HG03460 (cell line): ENCODE measurements at regions not wholly inside any gene's neighbourhood (a gene's known extent, or its start where the extent isn't known, plus 50 kb on each side); places are given as distances from the start of the nearest gene placed in this dataset.
"Not testable (repeated sequence)": the region's sequence is repeated elsewhere in the genome, so short reads cannot be mapped to it uniquely, and the experiment has no call there.

Source experiments
- ATAC-seq: cut with Tn5 transposase; IDR thresholded peaks from one replicate; pipeline ENCODE4 v1.9.1; 2021; ENCODE audit not compliant: unreplicated experiment

DNA sequence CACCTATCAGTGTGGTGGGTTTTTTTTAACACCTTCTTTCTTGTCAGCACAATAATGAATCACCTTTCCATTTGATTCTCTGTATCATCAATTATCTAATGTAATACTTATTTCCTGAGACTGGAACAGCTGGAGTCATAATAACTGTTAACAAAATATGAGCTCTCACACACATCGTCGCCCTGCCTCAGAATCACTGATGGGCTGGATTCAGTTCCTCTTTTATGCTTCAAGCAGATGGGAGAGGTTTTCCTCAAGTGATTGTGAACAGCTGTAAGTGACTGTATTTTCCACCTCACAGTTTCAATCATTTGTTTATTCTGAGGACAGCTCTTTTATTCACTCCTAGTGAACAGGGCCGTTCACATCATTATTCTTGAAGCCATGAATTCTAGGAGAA, 330.2 kb downstream of the DSC3 start:
- no peak for ATAC-seq

- ATAC-seq: no peak
These were observed 332.9 kb downstream of the DSC3 start for GRCh38 chr18:30709595-30709994.

DNA sequence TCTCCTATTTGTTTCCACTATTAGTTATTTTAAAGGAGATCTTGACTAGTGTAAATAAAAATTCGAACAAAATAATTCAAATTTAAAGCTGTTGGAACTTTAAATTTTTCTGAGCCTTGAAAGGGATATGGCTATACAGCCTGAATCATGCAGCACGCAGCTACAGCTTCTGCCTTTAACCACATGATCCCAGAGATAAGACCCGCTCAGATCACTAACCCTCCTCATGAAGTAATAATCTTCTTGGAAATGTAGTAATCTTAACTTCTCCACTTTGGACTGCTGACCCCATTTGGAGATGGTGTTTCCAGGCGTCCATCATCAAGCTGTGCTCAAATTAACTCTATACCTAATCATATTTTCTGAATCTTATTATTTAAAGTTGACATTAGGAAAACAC, 336.6 kb downstream of the DSC3 start:
- no peak for ATAC-seq

- ATAC-seq: no peak
These were observed 344.0 kb downstream of the DSC3 start for GRCh38 chr18:30698571-30698970.

DNA sequence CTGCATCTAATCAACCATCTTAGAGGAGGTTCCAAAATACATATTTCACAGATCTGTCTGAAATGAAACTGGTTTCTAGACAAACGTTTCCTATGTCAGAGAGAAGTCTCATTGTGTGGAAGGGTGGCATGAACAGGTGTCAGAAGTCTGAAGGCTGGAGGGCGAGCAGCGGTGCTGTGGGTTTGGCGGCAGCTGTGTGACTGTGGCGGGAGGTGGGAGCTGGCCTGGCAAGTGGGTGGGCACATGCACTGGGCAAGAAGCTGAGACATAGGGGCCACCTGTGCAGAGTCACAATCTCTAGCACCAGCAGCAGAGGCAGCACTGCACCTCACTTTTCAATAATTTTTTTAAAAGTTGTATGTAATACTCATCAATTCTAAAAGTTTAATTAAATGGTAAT, 346.3 kb downstream of the DSC3 start:
- no peak for ATAC-seq

DNA sequence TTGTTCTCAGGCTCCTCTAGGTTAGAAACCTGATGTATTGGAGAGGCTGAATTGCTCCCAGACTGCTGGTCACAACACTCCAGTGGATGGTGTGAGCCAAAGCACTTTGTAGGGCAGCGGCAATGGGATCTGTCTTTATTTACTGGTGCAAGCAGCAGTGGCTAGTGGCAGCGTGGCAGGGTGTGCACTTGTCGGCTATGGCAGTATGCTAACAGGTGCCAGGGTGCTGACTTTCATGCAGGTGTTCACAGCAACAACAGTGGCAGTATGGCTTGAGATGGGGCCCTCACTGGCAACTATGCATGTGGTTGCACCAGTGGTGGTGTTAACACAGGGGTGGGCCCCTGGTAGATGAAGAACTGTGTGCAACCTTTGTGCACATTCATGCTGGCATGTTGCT, 347.8 kb downstream of the DSC3 start:
- ATAC-seq: no peak

GRCh38 chr18:30689216-30689615, 353.3 kb downstream of the DSC3 start:
- ATAC-seq: no peak

- ATAC-seq: no peak
These were observed 355.0 kb downstream of the DSC3 start for GRCh38 chr18:30687501-30687900.

- ATAC-seq: no peak
These were observed 357.6 kb downstream of the DSC3 start for GRCh38 chr18:30684825-30685481.

DNA sequence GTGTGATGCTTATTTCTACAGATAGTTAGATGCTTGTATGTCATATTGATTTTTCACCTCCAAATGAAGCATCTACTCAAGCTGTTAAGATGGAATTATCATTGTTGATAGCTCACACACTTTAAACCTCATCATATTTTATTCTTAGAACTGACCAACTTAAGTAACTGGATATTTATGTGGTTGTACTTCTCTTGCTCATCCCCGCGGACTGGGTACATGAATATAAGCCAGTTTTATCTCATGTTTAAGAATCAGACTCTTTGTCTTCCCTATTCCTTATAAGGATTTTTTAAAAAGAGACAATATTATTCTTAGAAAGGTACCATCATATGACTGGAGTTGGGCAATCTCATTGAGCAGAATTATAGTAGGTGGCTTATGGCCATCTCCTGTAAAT, 358.7 kb downstream of the DSC3 start:
- ATAC-seq: no peak

DNA sequence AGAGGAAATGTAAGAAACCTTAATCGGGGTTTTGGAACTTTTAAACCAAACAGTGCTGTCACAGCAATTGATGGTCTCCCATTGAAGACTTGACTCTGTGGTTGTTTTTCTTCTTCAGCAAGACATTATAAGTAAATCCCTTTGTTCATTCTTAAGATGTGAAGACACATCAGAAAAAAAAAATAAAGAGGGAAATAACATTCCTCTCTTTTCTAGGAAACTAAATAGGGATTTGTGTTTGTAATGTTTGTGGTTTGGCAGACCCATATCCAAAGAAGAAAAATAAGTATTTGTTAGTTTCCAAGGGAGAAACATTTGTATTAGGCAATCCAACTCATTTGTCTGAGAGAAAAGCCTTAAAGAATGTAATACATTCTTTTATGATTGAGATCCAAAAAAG, 359.9 kb downstream of the DSC3 start:
- ATAC-seq: no peak

DNA sequence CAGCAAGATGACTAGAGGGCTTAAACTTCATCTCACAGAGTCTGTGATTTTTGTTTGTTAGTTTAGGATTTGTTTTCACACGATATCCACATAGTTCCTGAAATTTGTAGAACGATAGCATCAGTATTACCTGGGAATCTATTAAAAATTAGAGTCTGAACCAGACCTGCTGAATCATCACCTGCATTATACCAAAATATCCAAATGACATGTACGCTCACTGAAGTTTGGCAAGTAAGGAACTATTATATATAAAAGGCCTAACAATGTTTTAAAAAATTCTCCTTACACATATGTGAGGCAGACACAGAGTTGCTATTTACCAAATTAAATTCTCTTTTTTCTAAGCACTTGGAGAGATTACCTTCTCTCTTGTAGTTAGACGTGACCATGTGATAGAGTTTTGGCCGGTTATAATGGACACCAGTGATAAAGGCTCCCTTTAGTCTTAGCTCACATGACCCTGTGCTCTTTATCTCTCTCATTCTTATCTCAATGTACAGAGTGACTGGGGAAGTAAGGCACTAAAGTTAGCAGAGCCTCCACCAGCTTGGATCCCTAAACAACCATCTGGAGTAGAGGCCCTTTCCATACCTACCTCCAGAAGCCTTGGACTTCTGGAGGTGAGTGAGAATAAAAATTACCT, 363.1 kb downstream of the DSC3 start:
- no peak for ATAC-seq

DNA sequence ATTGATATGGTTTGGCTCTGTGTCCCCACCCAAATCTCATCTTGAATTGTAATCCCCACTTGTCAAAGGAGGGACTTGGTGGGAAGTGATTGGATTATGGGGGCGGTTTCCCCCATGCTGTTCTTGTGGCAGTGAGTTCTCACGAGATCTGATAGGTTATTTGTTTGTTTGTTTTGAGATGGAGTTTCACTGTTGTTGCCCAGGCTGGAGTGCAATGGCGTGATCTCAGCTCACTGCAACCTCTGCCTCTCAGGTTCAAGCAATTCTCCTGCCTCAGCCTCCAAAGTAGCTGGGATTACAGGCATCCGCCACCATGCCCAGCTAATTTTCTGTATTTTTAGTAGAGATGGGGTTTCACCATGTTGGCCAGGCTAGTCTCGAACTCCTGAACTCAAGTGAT, 364.7 kb downstream of the DSC3 start:
- ATAC-seq: not testable (repeated sequence)

GRCh38 chr18:30676053-30676480, 366.5 kb downstream of the DSC3 start:
- no peak for ATAC-seq

DNA sequence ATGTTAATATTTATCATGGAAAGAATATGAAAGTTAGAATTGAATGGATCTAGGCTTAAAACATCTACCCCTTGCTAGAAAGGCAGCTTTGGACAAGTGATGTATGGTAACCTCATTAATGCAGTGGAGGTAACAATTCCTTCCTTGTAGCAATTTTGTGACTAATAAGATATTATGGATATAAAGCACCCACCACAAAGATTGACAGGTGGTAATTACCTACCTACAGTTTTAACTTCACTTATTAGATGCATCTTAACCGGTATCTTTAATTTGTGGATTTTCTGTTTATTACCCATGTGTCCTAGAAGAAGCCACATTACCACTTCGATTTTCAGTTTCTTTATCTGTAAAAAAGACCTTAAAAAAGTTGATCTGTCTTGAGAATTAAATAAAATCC, 367.0 kb downstream of the DSC3 start:
- ATAC-seq: no peak

GRCh38 chr18:30675072-30675471, 367.5 kb downstream of the DSC3 start:
- no peak for ATAC-seq

DNA sequence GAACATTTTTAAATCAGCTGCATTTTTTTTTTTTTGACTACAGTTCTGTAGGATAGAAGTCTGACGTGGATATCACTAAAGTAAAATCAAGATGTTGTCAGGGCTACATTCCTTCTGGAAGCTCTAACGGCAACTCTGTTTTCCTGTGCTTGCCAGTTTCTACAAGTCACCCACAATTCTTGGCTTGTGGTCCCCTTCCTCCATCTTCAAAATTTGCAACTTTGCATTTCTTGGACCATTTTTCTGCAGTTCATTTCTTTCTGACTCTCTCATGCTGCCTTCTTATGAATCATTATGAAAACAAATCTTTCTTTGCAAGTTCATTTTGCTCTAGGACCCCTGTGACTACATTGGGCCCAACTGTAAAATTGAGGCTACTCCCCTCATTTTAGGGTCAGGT, 367.9 kb downstream of the DSC3 start:
- ATAC-seq: no peak

GRCh38 chr18:30672439-30672838, 370.1 kb downstream of the DSC3 start:
- not testable (repeated sequence) for ATAC-seq

DNA sequence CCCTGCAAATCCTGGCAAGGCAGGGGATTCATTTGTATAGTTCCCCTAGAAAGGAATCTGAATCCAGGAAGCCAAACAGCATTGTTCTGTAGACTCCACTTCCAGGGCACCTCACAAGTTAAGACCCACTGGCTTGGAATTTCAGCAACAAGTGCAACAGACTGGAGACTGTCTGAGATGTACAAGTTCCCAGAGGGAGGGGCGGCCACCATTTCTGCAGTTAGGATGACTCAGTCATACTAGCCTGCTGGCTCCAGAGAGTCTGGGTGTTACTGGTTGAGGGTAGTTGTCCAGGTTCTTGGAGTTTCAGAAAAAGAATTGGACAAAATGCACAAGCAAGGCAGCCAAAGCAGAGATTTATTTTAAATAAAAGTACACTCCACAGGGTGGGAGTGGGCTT, 384.2 kb downstream of the DSC3 start:
- ATAC-seq: no peak

- no peak for ATAC-seq
These were observed 390.2 kb downstream of the DSC3 start for GRCh38 chr18:30652387-30652786.

DNA sequence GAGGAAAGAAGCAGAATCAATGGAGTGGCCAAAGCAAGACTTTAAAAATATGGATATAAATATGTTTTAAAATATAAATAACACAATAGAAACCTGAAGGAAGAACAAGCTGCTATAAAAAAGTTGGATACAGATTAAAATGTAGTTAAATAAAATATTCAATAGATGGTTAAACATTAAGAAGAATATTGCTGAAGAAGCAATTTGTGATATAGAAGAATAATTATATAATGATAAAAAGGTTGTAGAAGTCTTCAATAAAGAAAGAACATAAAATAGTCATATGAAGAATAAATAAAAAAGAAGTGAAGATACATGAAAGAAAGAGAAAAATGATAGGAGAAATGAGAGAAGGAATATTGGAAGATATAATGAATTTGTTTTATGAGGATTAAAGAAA, 392.0 kb downstream of the DSC3 start:
- no peak for ATAC-seq

DNA sequence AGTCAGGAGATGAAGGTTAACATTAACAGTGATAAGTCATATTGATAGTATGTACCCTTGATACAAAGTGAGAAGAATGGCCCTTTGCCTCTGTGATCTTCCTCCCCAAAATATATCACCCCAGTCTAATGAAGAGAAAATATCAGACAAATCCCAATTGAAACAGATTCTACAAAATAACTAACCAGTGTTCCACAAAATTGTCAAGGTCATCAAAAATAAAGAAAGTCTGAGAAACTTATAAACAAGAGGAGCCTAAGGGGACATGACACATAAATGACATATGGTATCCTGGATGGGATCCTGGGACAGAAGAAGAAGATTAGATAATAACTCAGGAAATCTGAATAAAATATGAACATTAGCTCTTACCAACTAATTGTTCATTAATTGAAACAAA, 398.4 kb downstream of the DSC3 start:
- no peak for ATAC-seq

DNA sequence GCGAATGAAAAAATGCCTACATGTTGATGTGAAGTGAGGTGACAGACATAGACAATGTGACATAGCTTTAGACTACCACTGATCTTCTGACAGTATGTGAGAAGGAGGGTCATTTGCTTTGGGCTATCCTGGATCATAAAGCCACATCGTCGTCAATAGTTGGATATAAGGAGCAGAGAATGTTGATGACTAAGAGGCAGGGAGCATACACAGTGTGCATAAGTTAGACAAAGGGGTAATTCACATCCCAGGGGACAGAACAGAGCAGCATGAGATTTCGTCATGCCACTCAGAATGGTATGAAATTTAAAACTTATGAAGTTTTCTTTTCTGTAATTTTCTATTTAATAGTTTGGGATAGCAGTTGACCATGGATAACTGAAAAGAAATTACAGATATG, 403.2 kb downstream of the DSC3 start:
- ATAC-seq: no peak
